ENCODE measurements at regions not wholly inside any gene's neighbourhood (a gene's known extent, or its start where the extent isn't known, plus 50 kb on each side); places are given as distances from the start of the nearest gene placed in this dataset.

GRCh38 chr2:41894563-41895333 is 153.1 kb upstream of the PKDCC start:
- TF ChIP-seq POLR2A (IDR thresholded peaks at IDR 0.05): no peak
- no peak for TF ChIP-seq CTCF (IDR thresholded peaks at IDR 0.05)
- intact Hi-C loops (cut with DNase I; ENCODE audit: low total_unique reads): no loop called here
- WGBS, 2 donors: 76 to 78% methylated on average over 5 of the region's 5 CpGs
- no peak for DNase-seq (ENCODE audit: low spot score in 2 of 2)
- no peak overlapping the region for H3K4me3 ChIP-seq (ENCODE audit: low read depth, poor library complexity, severe bottlenecking)

- 68 to 86% methylated on average over 1 of the region's 1 CpG for WGBS, 2 donors
- TF ChIP-seq POLR2A (IDR thresholded peaks at IDR 0.05) (no peak), CTCF (IDR thresholded peaks at IDR 0.05) (no peak)
- no peak for DNase-seq (ENCODE audit: low spot score in 2 of 2)
- intact Hi-C loops (cut with DNase I; ENCODE audit: low total_unique reads): no loop called here
- no peak overlapping the region for H3K4me3 ChIP-seq (ENCODE audit: low read depth, poor library complexity, severe bottlenecking)
Measured at GRCh38 chr2:41895334-41895664, 152.5 kb upstream of the PKDCC start.

- no peak overlapping the region for H3K4me3 ChIP-seq (ENCODE audit: low read depth, poor library complexity, severe bottlenecking)
- intact Hi-C loops (cut with DNase I; ENCODE audit: low total_unique reads): no loop called here
- WGBS, 2 donors: 82 to 83% methylated on average over 5 of the region's 5 CpGs
- DNase-seq (ENCODE audit: low spot score in 2 of 2): no peak
- TF ChIP-seq POLR2A (IDR thresholded peaks at IDR 0.05): no peak
- no peak for TF ChIP-seq CTCF (IDR thresholded peaks at IDR 0.05)
Measured at GRCh38 chr2:41896186-41896846, 151.5 kb upstream of the PKDCC start.

GRCh38 chr2:41899189-41899588 is 148.6 kb upstream of the PKDCC start:
- DNase-seq (ENCODE audit: low spot score in 2 of 2): no peak
- no peak for TF ChIP-seq POLR2A (IDR thresholded peaks at IDR 0.05)
- no peak for TF ChIP-seq CTCF (IDR thresholded peaks at IDR 0.05)
- no peak overlapping the region for H3K4me3 ChIP-seq (ENCODE audit: low read depth, poor library complexity, severe bottlenecking)
- 45 to 66% methylated on average over 2 of the region's 2 CpGs for WGBS, 2 donors
- intact Hi-C loops (cut with DNase I; ENCODE audit: low total_unique reads): no loop called here

- 53 to 68% methylated on average over 1 of the region's 1 CpG for WGBS, 2 donors
- H3K4me3 ChIP-seq (ENCODE audit: low read depth, poor library complexity, severe bottlenecking): no peak overlapping the region
- DNase-seq (ENCODE audit: low spot score in 2 of 2): no peak
- intact Hi-C loops (cut with DNase I; ENCODE audit: low total_unique reads): no loop called here
- TF ChIP-seq CTCF (IDR thresholded peaks at IDR 0.05) (no peak), POLR2A (IDR thresholded peaks at IDR 0.05) (no peak)
Measured at GRCh38 chr2:41900101-41900577, 147.7 kb upstream of the PKDCC start.
